Activated naive CD8-positive, alpha-beta T cell (primary cell): ENCODE measurements at regions not wholly inside any gene's neighbourhood (a gene's known extent, or its start where the extent isn't known, plus 50 kb on each side); places are given as distances from the start of the nearest gene placed in this dataset.

Source experiments
- H3K27ac Mint-ChIP-seq: one replicate; pipeline ENCODE4 v1.8.0; 2021; ENCODE audit warnings: mixed read lengths
- H3K27me3 Mint-ChIP-seq: one replicate; pipeline ENCODE4 v1.8.0; 2021; ENCODE audit warnings: mixed read lengths
- H3K36me3 Mint-ChIP-seq: one replicate; pipeline ENCODE4 v1.8.0; 2021; ENCODE audit warnings: mixed read lengths
- H3K4me1 Mint-ChIP-seq: one replicate; pipeline ENCODE4 v1.8.0; 2021; ENCODE audit warnings: low read depth, mixed read lengths
- H3K4me3 Mint-ChIP-seq: one replicate; pipeline ENCODE4 v1.8.0; 2021; ENCODE audit warnings: mild to moderate bottlenecking, mixed read lengths
- H3K9me3 Mint-ChIP-seq: one replicate; pipeline ENCODE4 v1.8.0; 2021; ENCODE audit warnings: low read depth, mixed read lengths

- no peaks in the 10 kb centered on the region for H3K36me3 Mint-ChIP-seq
Observed at GRCh38 chr13:95352486-95352885, 51.2 kb upstream of the ABCC4 start.

GRCh38 chr13:95354156-95354555, 52.9 kb upstream of the ABCC4 start:
- Mint-ChIP-seq H3K27ac (no peak overlapping the region), H3K9me3 (no peaks in the 10 kb centered on the region), H3K4me3 (no peak overlapping the region), H3K36me3 (no peaks in the 10 kb centered on the region), H3K4me1 (no peaks in the 10 kb centered on the region), H3K27me3 (peaks cover under 1% of the 10 kb centered on the region)

More at GRCh38 chr13:95352486-95352885, 51.2 kb upstream of the ABCC4 start:
- Mint-ChIP-seq H3K9me3 (no peaks in the 10 kb centered on the region), H3K4me3 (no peak overlapping the region), H3K4me1 (no peaks in the 10 kb centered on the region), H3K27me3 (peaks cover 4% of the 10 kb centered on the region), H3K27ac (no peak overlapping the region)

GRCh38 chr13:95354680-95355487, 53.6 kb upstream of the ABCC4 start:
- Mint-ChIP-seq H3K4me3 (no peak overlapping the region), H3K4me1 (no peaks in the 10 kb centered on the region)

GRCh38 chr13:95355494-95355893, 54.2 kb upstream of the ABCC4 start:
- Mint-ChIP-seq H3K4me3 (no peak overlapping the region), H3K27me3 (peaks cover 6% of the 10 kb centered on the region), H3K27ac (no peak overlapping the region), H3K4me1 (no peaks in the 10 kb centered on the region), H3K9me3 (no peaks in the 10 kb centered on the region), H3K36me3 (no peaks in the 10 kb centered on the region)

More at GRCh38 chr13:95354680-95355487, 53.6 kb upstream of the ABCC4 start:
- Mint-ChIP-seq H3K27me3 (peaks cover 4% of the 10 kb centered on the region), H3K36me3 (no peaks in the 10 kb centered on the region), H3K27ac (no peak overlapping the region), H3K9me3 (no peaks in the 10 kb centered on the region)

GRCh38 chr13:95356916-95357315, 55.7 kb upstream of the ABCC4 start:
- Mint-ChIP-seq H3K27me3 (peaks cover 7% of the 10 kb centered on the region), H3K4me3 (no peak overlapping the region), H3K9me3 (no peaks in the 10 kb centered on the region), H3K4me1 (no peaks in the 10 kb centered on the region), H3K27ac (no peak overlapping the region), H3K36me3 (no peaks in the 10 kb centered on the region)

GRCh38 chr13:95357875-95358274, 56.6 kb upstream of the ABCC4 start:
- no peaks in the 10 kb centered on the region for H3K36me3 Mint-ChIP-seq

GRCh38 chr13:95360052-95360451, 58.8 kb upstream of the ABCC4 start:
- Mint-ChIP-seq H3K9me3 (no peaks in the 10 kb centered on the region), H3K36me3 (no peaks in the 10 kb centered on the region), H3K4me3 (no peak overlapping the region), H3K27me3 (peaks cover 13% of the 10 kb centered on the region), H3K4me1 (no peaks in the 10 kb centered on the region), H3K27ac (no peak overlapping the region)

More at GRCh38 chr13:95357875-95358274, 56.6 kb upstream of the ABCC4 start:
- H3K27ac Mint-ChIP-seq, result no peak overlapping the region
- H3K9me3 Mint-ChIP-seq, result no peaks in the 10 kb centered on the region
- no peaks in the 10 kb centered on the region for H3K4me1 Mint-ChIP-seq
- peaks cover 11% of the 10 kb centered on the region for H3K27me3 Mint-ChIP-seq
- H3K4me3 Mint-ChIP-seq, result no peak overlapping the region

GRCh38 chr13:95360464-95361097, 59.3 kb upstream of the ABCC4 start:
- Mint-ChIP-seq H3K27ac (no peak overlapping the region), H3K27me3 (peaks cover 13% of the 10 kb centered on the region), H3K4me1 (no peaks in the 10 kb centered on the region), H3K36me3 (no peaks in the 10 kb centered on the region), H3K4me3 (no peak overlapping the region), H3K9me3 (no peaks in the 10 kb centered on the region)

GRCh38 chr13:95361686-95362085, 60.4 kb upstream of the ABCC4 start:
- H3K27me3 Mint-ChIP-seq, result peaks cover 13% of the 10 kb centered on the region
- no peak overlapping the region for H3K4me3 Mint-ChIP-seq
- no peaks in the 10 kb centered on the region for H3K9me3 Mint-ChIP-seq
- H3K4me1 Mint-ChIP-seq, result no peaks in the 10 kb centered on the region
- no peaks in the 10 kb centered on the region for H3K36me3 Mint-ChIP-seq
- no peak overlapping the region for H3K27ac Mint-ChIP-seq

- no peaks in the 10 kb centered on the region for H3K4me1 Mint-ChIP-seq
- no peaks in the 10 kb centered on the region for H3K9me3 Mint-ChIP-seq
- no peak overlapping the region for H3K4me3 Mint-ChIP-seq
- H3K27ac Mint-ChIP-seq, result no peak overlapping the region
- H3K27me3 Mint-ChIP-seq, result peaks cover 14% of the 10 kb centered on the region
- no peaks in the 10 kb centered on the region for H3K36me3 Mint-ChIP-seq
Observed at GRCh38 chr13:95362666-95363065, 61.4 kb upstream of the ABCC4 start.

- no peak overlapping the region for H3K27ac Mint-ChIP-seq
- no peaks in the 10 kb centered on the region for H3K9me3 Mint-ChIP-seq
- H3K27me3 Mint-ChIP-seq, result peaks cover 7% of the 10 kb centered on the region
Observed at GRCh38 chr13:95367309-95367843, 66.1 kb upstream of the ABCC4 start.

GRCh38 chr13:95368998-95369397, 67.7 kb upstream of the ABCC4 start:
- Mint-ChIP-seq H3K9me3 (no peaks in the 10 kb centered on the region), H3K4me1 (no peaks in the 10 kb centered on the region), H3K27ac (no peak overlapping the region), H3K36me3 (no peaks in the 10 kb centered on the region), H3K27me3 (peaks cover 3% of the 10 kb centered on the region), H3K4me3 (no peak overlapping the region)

More at GRCh38 chr13:95367309-95367843, 66.1 kb upstream of the ABCC4 start:
- no peaks in the 10 kb centered on the region for H3K36me3 Mint-ChIP-seq
- no peak overlapping the region for H3K4me3 Mint-ChIP-seq
- H3K4me1 Mint-ChIP-seq, result no peaks in the 10 kb centered on the region

GRCh38 chr13:95375706-95376105, 74.5 kb upstream of the ABCC4 start:
- H3K27ac Mint-ChIP-seq, result no peak overlapping the region
- no peak overlapping the region for H3K4me3 Mint-ChIP-seq
- peaks cover 3% of the 10 kb centered on the region for H3K27me3 Mint-ChIP-seq
- no peaks in the 10 kb centered on the region for H3K9me3 Mint-ChIP-seq
- H3K4me1 Mint-ChIP-seq, result peaks cover 3% of the 10 kb centered on the region
- no peaks in the 10 kb centered on the region for H3K36me3 Mint-ChIP-seq

GRCh38 chr13:95378603-95379002, 77.4 kb upstream of the ABCC4 start:
- H3K36me3 Mint-ChIP-seq, result no peaks in the 10 kb centered on the region
- H3K27me3 Mint-ChIP-seq, result peaks cover 3% of the 10 kb centered on the region
- H3K9me3 Mint-ChIP-seq, result no peaks in the 10 kb centered on the region
- H3K4me1 Mint-ChIP-seq, result peaks cover 4% of the 10 kb centered on the region
- no peak overlapping the region for H3K27ac Mint-ChIP-seq
- H3K4me3 Mint-ChIP-seq, result no peak overlapping the region

GRCh38 chr13:95380468-95381211, 79.4 kb upstream of the ABCC4 start:
- Mint-ChIP-seq H3K27ac (no peak overlapping the region), H3K27me3 (no peaks in the 10 kb centered on the region), H3K4me1 (peaks cover 4% of the 10 kb centered on the region), H3K9me3 (no peaks in the 10 kb centered on the region), H3K36me3 (no peaks in the 10 kb centered on the region), H3K4me3 (no peak overlapping the region)
